NT2/D1 (cell line): ENCODE measurements at regions not wholly inside any gene's neighbourhood (a gene's known extent, or its start where the extent isn't known, plus 50 kb on each side); places are given as distances from the start of the nearest gene placed in this dataset.

ENCODE experiments used
- SUZ12 ChIP-seq: IDR thresholded peaks from 2 replicates; pipeline ENCODE4 v1.6.1; 2011; ENCODE audit not compliant: insufficient read length, insufficient read depth; ENCODE audit errors: extremely low read depth
- YY1 ChIP-seq: IDR thresholded peaks from 2 replicates; pipeline ENCODE4 v1.6.1; 2011; ENCODE audit not compliant: insufficient read length, insufficient read depth
- ZNF274 ChIP-seq: IDR thresholded peaks from 2 replicates; pipeline ENCODE4 v1.6.1; 2011; ENCODE audit warnings: mild to moderate bottlenecking, low read depth, low read length

DNA sequence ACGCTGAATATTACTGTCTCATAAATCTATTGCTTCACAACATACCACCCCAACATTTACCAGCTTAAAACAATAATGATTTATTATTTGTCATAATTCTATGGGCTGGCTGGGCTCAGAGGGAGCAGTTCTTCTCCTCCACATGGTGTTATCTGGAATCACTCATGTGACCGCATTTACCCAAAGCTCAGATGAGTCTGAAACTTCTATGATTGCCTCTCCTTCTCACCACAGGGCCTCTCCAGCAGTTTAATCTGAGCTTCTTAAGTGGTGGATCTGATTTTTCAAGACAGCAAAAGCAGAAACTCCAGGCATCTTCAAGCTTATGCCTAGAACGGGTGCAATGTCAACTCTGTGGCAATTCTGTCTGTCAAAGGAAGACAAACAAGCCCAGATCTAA is 210.3 kb upstream of the ADRA1B start:
- TF ChIP-seq YY1: no peak
- no peak for TF ChIP-seq SUZ12
- TF ChIP-seq ZNF274: no peak
